Fibroblast of lung (primary cell): ENCODE measurements at regions not wholly inside any gene's neighbourhood (a gene's known extent, or its start where the extent isn't known, plus 50 kb on each side); places are given as distances from the start of the nearest gene placed in this dataset.

Source experiments
- CTCF ChIP-seq, 2 donors: IDR thresholded peaks in 1 of 2; conservative IDR thresholded peaks in 1 of 2; 1 replicate in 1 of 2; 2 replicates in 1 of 2; pipeline ENCODE4 v1.5.1; 2011 to 2012; ENCODE audit warnings: low read length in 2 of 2, control low read depth in 1 of 2, inconsistent platforms in 1 of 2, low read depth in 1 of 2, mild to moderate bottlenecking in 1 of 2
- EZH2 ChIP-seq: IDR thresholded peaks from 2 replicates; pipeline ENCODE4 v1.5.1; 2012; ENCODE audit warnings: low read length, control low read depth, mild to moderate bottlenecking; ENCODE audit errors: missing control alignments

- no peak for TF ChIP-seq CTCF (conservative IDR thresholded peaks at IDR 0.05 in 1 of 2, IDR thresholded peaks at IDR 0.05 in 1 of 2; ENCODE audit: low read depth in 1 of 2, low read length in 2 of 2)
- TF ChIP-seq EZH2: no peak
Observed at GRCh38 chr2:56688661-56689060, 504.9 kb downstream of the CCDC85A start.
